Gastroesophageal sphincter (tissue), 4 donors: ENCODE measurements at regions not wholly inside any gene's neighbourhood (a gene's known extent, or its start where the extent isn't known, plus 50 kb on each side); places are given as distances from the start of the nearest gene placed in this dataset.

Experiments used
- ATAC-seq: fragments of 150-250 bp; one replicate; pipeline ENCODE4 v1.9.1; 2016; ENCODE audit warnings: mild to moderate bottlenecking, moderate library complexity
- H3K27ac ChIP-seq, 4 donors: fragments of 200-600 bp; sonication (generic) in 3 of 4; 1 replicate in 3 of 4; 2 replicates in 1 of 4; pipeline ENCODE4 v1.5.1; 2016 to 2019
- H3K27me3 ChIP-seq: fragments of 200-600 bp; sonication (generic); one replicate; pipeline ENCODE4 v1.5.1; 2019
- H3K36me3 ChIP-seq, 2 donors: fragments of 200-600 bp; sonication (generic); one replicate each; pipeline ENCODE4 v1.5.1; 2019; ENCODE audit warnings: control low read depth in 1 of 2
- H3K4me1 ChIP-seq, 3 donors: fragments of 200-600 bp; sonication (generic); 1 replicate in 2 of 3; 2 replicates in 1 of 3; pipeline ENCODE4 v1.5.1; 2016 to 2019; ENCODE audit warnings: control low read depth in 2 of 3
- H3K4me3 ChIP-seq, 2 donors: fragments of 200-600 bp; sonication (generic); one replicate each; pipeline ENCODE4 v1.5.1; 2019; ENCODE audit warnings: mild to moderate bottlenecking in 1 of 2, moderate library complexity in 1 of 2
- H3K9me3 ChIP-seq, 3 donors: fragments of 200-600 bp; sonication (generic); one replicate each; pipeline ENCODE4 v1.5.1; 2017 to 2019; ENCODE audit warnings: control low read depth in 2 of 3
- CTCF ChIP-seq, 4 experiments: fragments of 200-600 bp in 2 of 4; fragments of 450-650 bp in 2 of 4; sonication (generic) in 1 of 4; IDR thresholded peaks; one replicate each; pipeline ENCODE4 v1.5.1; 2017 to 2019; ENCODE audit warnings: antibody characterized with exemption in 4 of 4, mild to moderate bottlenecking in 2 of 4, moderate library complexity in 2 of 4
- EP300 ChIP-seq: sonication (generic); formaldehyde crosslinking; IDR thresholded peaks from one replicate; pipeline ENCODE4 v1.6.1; 2017; ENCODE audit warnings: antibody characterized with exemption, mild to moderate bottlenecking
- POLR2A ChIP-seq, 2 donors: fragments of 450-650 bp; IDR thresholded peaks; one replicate each; pipeline ENCODE4 v1.6.1; 2017; ENCODE audit warnings: antibody characterized with exemption in 2 of 2, mild to moderate bottlenecking in 2 of 2, moderate library complexity in 1 of 2
- POLR2AphosphoS5 ChIP-seq: sonication (generic); formaldehyde crosslinking; IDR thresholded peaks from one replicate; pipeline ENCODE4 v1.6.1; 2017; ENCODE audit warnings: antibody characterized with exemption
- WGBS, 2 donors: methylation state at CpG; one replicate each; pipeline ENCODE4 v1.1.5; 2018; ENCODE audit warnings: low coverage in 1 of 2; 5-methylcytosine and 5-hydroxymethylcytosine counted together

GRCh38 chr6:155895641-155896040, 440.0 kb upstream of the NOX3 start:
- WGBS, 2 donors, result 50 to 72% methylated on average over 1 to 3 of the region's 3 CpGs

DNA sequence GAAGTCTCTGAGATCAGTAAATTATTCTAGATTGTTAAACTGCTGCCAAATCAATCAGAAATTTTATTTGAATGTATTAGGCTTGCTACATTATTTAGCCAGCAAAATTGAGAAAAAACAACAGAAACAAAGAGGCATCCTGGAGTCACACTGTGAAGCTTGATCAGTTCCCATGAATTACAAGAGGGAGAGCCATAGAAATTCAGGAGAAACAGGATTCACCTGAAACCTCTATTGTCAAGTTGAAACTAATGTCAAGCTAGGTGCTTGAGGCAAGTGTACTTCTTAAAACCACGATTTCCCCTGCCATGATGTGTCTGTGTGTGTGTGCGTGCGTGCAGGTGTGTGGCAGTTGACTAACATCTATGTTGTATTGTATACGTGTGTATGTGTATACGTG, 439.1 kb upstream of the NOX3 start:
- no peak overlapping the region for H3K4me3 ChIP-seq
- 77 to 100% methylated on average over 2 to 5 of the region's 5 CpGs for whole genome bisulfite sequencing, 2 donors
- no peaks in the 10 kb centered on the region for H3K27me3 ChIP-seq
- no peaks in the 10 kb centered on the region for H3K36me3 ChIP-seq
- TF ChIP-seq POLR2AphosphoS5 (no peak), POLR2A (IDR thresholded peaks at IDR 0.05) (no peak), CTCF (IDR thresholded peaks at IDR 0.05) (no peak), EP300 (no peak)
- H3K27ac ChIP-seq, result no peak overlapping the region
- no peaks in the 10 kb centered on the region for H3K9me3 ChIP-seq
- ATAC-seq, result no peak
- H3K4me1 ChIP-seq, result no peaks in the 10 kb centered on the region

More at GRCh38 chr6:155895641-155896040, 440.0 kb upstream of the NOX3 start:
- no peaks in the 10 kb centered on the region for H3K27me3 ChIP-seq
- ATAC-seq, result no peak
- no peaks in the 10 kb centered on the region for H3K4me1 ChIP-seq
- no peak overlapping the region for H3K27ac ChIP-seq
- H3K36me3 ChIP-seq, result no peaks in the 10 kb centered on the region
- TF ChIP-seq POLR2A (IDR thresholded peaks at IDR 0.05) (no peak), CTCF (IDR thresholded peaks at IDR 0.05) (no peak), EP300 (no peak), POLR2AphosphoS5 (no peak)
- H3K9me3 ChIP-seq, result no peaks in the 10 kb centered on the region
- no peak overlapping the region for H3K4me3 ChIP-seq

- no peaks in the 10 kb centered on the region for H3K27me3 ChIP-seq
- no peaks in the 10 kb centered on the region for H3K4me1 ChIP-seq
- WGBS, 2 donors, result 63 to 76% methylated on average over 2 to 4 of the region's 4 CpGs
- ATAC-seq, result no peak
- no peak overlapping the region for H3K4me3 ChIP-seq
- no peaks in the 10 kb centered on the region for H3K36me3 ChIP-seq
- no peak for TF ChIP-seq POLR2A (IDR thresholded peaks at IDR 0.05)
- no peak for TF ChIP-seq CTCF (IDR thresholded peaks at IDR 0.05)
- no peak for TF ChIP-seq POLR2AphosphoS5
- no peak for TF ChIP-seq EP300
- no peak overlapping the region for H3K27ac ChIP-seq
- H3K9me3 ChIP-seq, result no peaks in the 10 kb centered on the region
These were observed 438.6 kb upstream of the NOX3 start for GRCh38 chr6:155894262-155894661.

DNA sequence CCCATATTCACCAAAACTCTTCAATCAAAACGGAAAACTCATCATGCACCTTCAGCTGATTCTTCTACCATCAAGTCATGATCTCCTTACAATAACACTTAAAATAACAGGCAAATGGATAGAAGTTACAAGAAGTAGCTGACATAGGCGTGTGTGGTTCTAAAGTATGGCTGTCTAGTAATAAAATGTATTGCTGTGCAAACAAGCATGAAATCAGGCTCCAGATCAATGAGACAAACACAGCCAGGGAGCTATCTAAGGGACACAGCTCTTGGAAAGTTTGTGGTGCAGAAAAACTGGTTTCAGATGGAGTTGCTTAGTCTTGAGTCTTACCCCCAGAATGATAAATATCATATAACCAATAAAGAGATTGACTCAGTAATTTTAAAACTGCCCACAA, 434.8 kb upstream of the NOX3 start:
- Histone ChIP-seq H3K36me3 (no peaks in the 10 kb centered on the region), H3K9me3 (no peaks in the 10 kb centered on the region), H3K27ac (no peak overlapping the region), H3K4me3 (no peak overlapping the region), H3K4me1 (no peaks in the 10 kb centered on the region), H3K27me3 (no peaks in the 10 kb centered on the region)
- WGBS, 2 donors, result 86 to 97% methylated on average over 1 to 2 of the region's 2 CpGs
- ATAC-seq, result no peak
- TF ChIP-seq POLR2AphosphoS5, result no peak
- TF ChIP-seq CTCF (IDR thresholded peaks at IDR 0.05), result no peak
- TF ChIP-seq POLR2A (IDR thresholded peaks at IDR 0.05), result no peak
- TF ChIP-seq EP300, result no peak

GRCh38 chr6:155889410-155889809, 433.8 kb upstream of the NOX3 start:
- no peaks in the 10 kb centered on the region for H3K9me3 ChIP-seq
- H3K4me1 ChIP-seq, result no peaks in the 10 kb centered on the region
- no peak for ATAC-seq
- no peaks in the 10 kb centered on the region for H3K27me3 ChIP-seq
- H3K4me3 ChIP-seq, result no peak overlapping the region
- no peak overlapping the region for H3K27ac ChIP-seq
- TF ChIP-seq CTCF (IDR thresholded peaks at IDR 0.05) (no peak), POLR2A (IDR thresholded peaks at IDR 0.05) (no peak), POLR2AphosphoS5 (no peak), EP300 (no peak)
- no peaks in the 10 kb centered on the region for H3K36me3 ChIP-seq
- WGBS, 2 donors, result 72 to 79% methylated on average over 3 of the region's 3 CpGs
